Memory B cell (primary cell): ENCODE measurements at regions not wholly inside any gene's neighbourhood (a gene's known extent, or its start where the extent isn't known, plus 50 kb on each side); places are given as distances from the start of the nearest gene placed in this dataset.

ENCODE experiments used
- ATAC-seq: fragments of 150-1000 bp; cut with Tn5 transposase; 2 replicates; pipeline ENCODE4 v1.10.0; 2021; ENCODE audit warnings: low read depth, mild to moderate bottlenecking, moderate library complexity
- DNase-seq, 2 donors: peaks; one replicate each; pipeline ENCODE4 v3.0.0; 2022; ENCODE audit warnings: low spot score in 2 of 2
- H3K27ac Mint-ChIP-seq: one replicate; pipeline ENCODE4 v1.8.0; 2022; ENCODE audit warnings: mild to moderate bottlenecking, moderate library complexity, mixed read lengths
- H3K27me3 Mint-ChIP-seq: one replicate; pipeline ENCODE4 v1.8.0; 2022; ENCODE audit warnings: mixed read lengths
- H3K36me3 Mint-ChIP-seq: one replicate; pipeline ENCODE4 v1.8.0; 2022; ENCODE audit warnings: mild to moderate bottlenecking, mixed read lengths
- H3K4me1 Mint-ChIP-seq: one replicate; pipeline ENCODE4 v1.8.0; 2022; ENCODE audit warnings: mixed read lengths
- H3K4me3 Mint-ChIP-seq: one replicate; pipeline ENCODE4 v1.8.0; 2022; ENCODE audit warnings: mild to moderate bottlenecking, moderate library complexity, mixed read lengths
- H3K9me3 Mint-ChIP-seq: one replicate; pipeline ENCODE4 v1.8.0; 2022; ENCODE audit warnings: mixed read lengths

DNA sequence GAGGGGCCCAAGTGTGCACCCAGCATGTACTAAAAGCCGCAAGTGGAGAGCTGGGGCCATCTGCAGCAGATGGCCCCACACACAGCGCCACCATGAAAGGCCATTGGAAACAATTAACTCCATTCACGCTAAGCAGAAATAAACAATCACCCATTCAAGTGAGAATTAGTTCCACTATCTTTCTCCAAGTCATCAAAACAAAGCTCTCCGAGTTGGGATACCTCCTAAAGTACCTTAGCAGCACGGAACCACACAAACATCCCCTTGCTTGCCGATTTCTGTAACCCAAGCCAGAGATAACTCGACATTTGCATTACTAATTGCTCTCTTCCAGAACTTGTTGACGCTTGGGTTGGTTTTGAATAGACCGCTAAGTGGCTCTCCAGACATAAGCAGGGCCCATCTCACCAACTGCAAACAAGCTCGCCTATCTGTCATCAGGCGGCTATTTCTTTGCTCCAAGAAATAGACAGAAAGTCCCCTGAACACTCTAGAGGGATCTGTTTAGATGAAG is 840.6 kb upstream of the SALL3 start:
- DNase-seq (no peak), ATAC-seq (no peak)
- Mint-ChIP-seq H3K36me3 (no peaks in the 10 kb centered on the region), H3K9me3 (no peaks in the 10 kb centered on the region), H3K4me1 (no peaks in the 10 kb centered on the region), H3K27me3 (peaks cover 3% of the 10 kb centered on the region), H3K27ac (no peak overlapping the region), H3K4me3 (no peak overlapping the region)

DNA sequence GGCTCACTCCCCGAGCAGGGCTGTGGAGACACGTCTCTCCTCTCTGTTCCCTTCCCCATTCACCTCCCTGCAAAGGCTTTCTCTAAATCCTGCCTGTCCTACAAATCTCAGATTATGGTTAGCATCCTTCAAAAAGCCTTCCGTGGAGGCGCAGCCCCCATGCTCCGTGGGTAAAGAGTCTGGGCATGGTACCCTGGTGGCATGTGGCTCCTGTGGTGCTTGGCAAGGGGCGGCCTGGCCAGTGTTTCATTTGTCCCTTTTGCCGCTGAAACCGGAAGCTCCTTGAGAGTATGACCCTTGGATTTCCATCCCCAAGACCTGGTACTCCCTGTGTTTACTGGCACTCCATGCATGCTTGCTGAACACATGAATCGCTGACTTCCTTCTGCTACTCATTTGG is 839.3 kb upstream of the SALL3 start:
- H3K4me1 Mint-ChIP-seq = no peaks in the 10 kb centered on the region
- no peaks in the 10 kb centered on the region for H3K9me3 Mint-ChIP-seq
- DNase-seq = no peak
- H3K27ac Mint-ChIP-seq = no peak overlapping the region
- no peak overlapping the region for H3K4me3 Mint-ChIP-seq
- H3K27me3 Mint-ChIP-seq = peaks cover 3% of the 10 kb centered on the region
- no peaks in the 10 kb centered on the region for H3K36me3 Mint-ChIP-seq
- ATAC-seq = no peak

DNA sequence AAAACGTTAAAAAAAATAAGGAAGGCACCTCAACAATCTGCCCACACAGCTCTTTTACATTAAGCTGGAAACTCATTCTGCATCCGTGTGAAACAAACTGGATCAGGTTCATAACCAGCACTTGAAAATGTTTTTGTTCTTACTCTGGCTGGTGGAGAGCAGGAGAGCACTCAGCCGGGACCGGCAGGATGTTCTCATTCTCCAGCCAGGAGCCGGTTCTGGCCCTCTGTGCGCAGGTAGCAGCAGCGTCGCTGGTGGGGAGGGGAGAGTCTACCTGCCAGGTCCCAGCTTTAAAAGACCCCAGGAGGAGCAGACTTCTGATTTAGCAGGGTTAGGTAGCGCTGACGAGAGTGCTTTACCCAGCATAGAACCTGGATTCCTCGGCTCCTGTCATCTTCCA is 834.9 kb upstream of the SALL3 start:
- H3K4me1 Mint-ChIP-seq = no peaks in the 10 kb centered on the region
- no peaks in the 10 kb centered on the region for H3K36me3 Mint-ChIP-seq
- no peak for ATAC-seq
- no peak for DNase-seq
- H3K9me3 Mint-ChIP-seq = peaks cover 2% of the 10 kb centered on the region
- H3K27ac Mint-ChIP-seq = no peak overlapping the region
- no peak overlapping the region for H3K4me3 Mint-ChIP-seq
- H3K27me3 Mint-ChIP-seq = no peaks in the 10 kb centered on the region

DNA sequence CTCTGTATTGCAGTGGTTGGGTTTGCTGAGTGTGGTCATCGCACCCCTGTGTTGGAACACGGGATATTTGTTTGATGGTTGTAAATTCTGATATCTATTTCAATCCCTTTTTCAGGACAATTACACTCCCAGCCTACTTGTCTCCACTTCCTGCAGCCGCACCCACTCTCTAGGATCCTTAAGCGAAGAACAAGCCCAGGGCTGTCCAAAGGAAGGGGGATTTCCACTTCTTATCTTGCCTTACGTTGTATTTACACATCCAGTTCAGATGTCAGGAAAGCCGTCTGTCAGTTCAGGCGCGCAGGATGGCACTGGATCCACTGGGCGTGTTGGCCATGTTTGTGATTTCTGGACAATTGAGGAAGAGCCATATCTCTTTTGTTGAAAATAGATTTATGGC is 834.5 kb upstream of the SALL3 start:
- Mint-ChIP-seq H3K27ac (no peak overlapping the region), H3K4me3 (no peak overlapping the region), H3K4me1 (no peaks in the 10 kb centered on the region), H3K27me3 (no peaks in the 10 kb centered on the region), H3K9me3 (peaks cover 2% of the 10 kb centered on the region), H3K36me3 (no peaks in the 10 kb centered on the region)
- ATAC-seq = no peak
- no peak for DNase-seq

DNA sequence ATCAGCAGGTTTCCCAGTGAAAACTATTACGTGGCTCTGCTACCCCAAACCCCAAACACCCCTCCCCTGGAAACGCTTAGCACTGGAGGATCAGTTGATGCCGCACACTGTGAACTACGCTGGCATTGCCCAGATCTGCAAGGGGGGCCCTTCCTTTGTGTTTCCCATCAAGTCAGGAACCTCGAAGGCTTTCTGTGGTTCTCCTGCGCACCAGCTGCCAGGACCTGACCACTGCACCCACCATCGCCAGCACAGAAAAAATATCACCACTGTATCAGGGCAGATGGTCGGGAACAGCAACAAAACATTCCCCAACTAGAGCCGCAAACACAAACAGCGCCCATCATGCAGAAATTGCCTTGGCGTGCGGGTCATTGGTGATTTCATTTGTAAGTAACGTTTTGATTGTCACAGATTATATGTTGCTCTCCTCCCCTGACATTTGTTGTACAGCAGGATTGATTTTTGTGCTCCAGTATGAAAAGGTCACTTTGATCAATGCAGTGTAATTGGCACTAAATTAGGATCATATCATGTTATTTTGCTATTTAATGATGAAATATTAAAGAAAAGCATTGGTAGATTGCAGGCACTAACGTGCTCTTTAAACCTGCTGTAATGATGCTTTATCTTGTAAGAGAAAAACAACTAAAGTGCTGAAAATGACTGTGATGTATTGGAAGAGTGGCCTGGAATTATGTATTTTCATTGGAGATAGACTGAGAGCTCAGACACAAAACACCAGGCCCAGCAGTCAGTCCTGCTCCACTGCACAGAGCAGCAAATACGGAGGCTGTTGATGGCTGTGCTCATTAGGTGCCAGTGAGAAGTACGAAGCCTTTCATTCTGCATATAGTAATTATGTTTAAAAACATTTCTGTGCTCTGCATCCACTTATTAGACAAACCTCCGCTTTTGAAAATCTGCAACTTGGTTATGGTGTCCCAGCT is 833.2 kb upstream of the SALL3 start:
- H3K27ac Mint-ChIP-seq = no peak overlapping the region
- no peaks in the 10 kb centered on the region for H3K4me1 Mint-ChIP-seq

DNA sequence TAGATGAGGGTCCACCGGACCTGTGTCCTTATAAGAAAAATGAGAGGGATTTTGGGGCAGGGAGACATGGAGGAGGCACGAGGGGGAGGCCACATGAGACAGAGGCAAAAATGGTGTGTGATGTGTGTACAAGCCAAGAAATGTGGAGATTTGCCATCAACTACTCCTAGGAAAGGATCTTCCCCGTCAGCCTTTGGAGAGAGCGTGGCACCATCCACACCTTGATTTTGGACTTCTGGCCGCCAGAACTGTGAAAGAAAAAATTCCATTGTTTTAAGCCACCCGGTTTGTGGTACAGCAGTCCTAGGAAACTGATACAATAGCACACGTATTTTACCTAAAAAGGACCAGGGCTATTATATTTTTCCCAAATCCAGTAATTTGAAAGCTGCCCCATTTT is 829.0 kb upstream of the SALL3 start:
- H3K27me3 Mint-ChIP-seq = no peaks in the 10 kb centered on the region
- ATAC-seq = no peak
- no peaks in the 10 kb centered on the region for H3K36me3 Mint-ChIP-seq
- H3K9me3 Mint-ChIP-seq = peaks cover 5% of the 10 kb centered on the region
- no peaks in the 10 kb centered on the region for H3K4me1 Mint-ChIP-seq
- H3K4me3 Mint-ChIP-seq = no peak overlapping the region
- no peak overlapping the region for H3K27ac Mint-ChIP-seq
- DNase-seq = no peak

More for the DNA sequence above, 833.2 kb upstream of the SALL3 start:
- ATAC-seq (no peak), DNase-seq (no peak)
- Mint-ChIP-seq H3K9me3 (peaks cover 5% of the 10 kb centered on the region), H3K4me3 (no peak overlapping the region), H3K36me3 (no peaks in the 10 kb centered on the region), H3K27me3 (no peaks in the 10 kb centered on the region)

DNA sequence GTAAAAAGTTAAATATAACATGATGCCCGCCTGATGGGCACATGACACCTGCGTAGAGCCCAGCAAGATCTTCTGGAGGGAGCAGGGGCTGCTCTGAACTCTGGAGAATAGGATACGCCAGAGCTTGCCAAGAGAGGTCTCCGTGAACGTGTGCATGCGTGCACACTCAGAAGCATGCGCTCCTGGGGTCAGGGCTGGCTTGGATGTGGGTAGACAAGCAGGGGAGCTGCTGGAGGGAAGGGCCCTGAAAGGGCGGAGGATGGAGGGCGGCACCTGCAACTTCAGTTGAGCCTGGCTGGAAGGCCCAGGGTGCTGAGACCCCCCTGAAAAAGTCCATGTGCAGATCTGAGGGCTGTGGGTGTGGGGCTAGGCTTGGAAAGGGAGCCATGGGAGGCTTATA is 828.4 kb upstream of the SALL3 start:
- DNase-seq (no peak), ATAC-seq (no peak)
- no peaks in the 10 kb centered on the region for H3K27me3 Mint-ChIP-seq
- H3K27ac Mint-ChIP-seq = no peak overlapping the region
- H3K9me3 Mint-ChIP-seq = peaks cover 5% of the 10 kb centered on the region
- no peaks in the 10 kb centered on the region for H3K36me3 Mint-ChIP-seq
- no peaks in the 10 kb centered on the region for H3K4me1 Mint-ChIP-seq
- no peak overlapping the region for H3K4me3 Mint-ChIP-seq

DNA sequence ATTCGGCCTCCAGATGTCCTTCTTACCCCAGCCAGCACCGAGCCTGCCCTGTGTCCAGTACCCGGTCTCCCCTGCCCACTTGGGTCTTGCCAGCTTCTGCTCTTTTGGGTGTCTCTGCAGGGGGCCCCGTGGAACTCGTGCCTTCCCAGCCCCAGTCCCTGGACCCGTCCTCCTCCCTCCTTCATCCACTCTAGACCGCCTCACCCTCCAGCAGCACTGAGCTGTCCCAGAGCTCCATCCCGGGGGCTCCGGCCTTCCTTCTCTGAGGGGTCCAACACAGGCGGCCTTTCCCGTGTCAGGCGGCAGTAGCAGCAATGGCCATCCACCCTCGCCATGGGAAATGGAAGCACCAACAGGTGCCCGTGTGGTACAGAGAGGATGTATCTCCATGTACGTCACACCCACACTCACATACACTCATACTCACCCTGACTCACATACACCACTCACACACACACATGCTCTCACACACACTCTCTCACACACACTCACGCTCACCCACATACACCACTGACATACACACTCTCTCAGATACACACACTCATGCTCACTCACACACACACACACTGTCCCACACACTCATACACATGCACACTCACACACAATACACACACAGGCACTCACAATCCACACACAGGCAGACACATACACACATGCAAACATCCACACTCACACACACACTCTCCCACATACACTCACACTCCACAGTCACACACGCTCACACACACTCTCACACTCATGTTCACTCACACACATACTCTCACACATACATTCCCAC is 827.5 kb upstream of the SALL3 start:
- Mint-ChIP-seq H3K9me3 (peaks cover 5% of the 10 kb centered on the region), H3K36me3 (no peaks in the 10 kb centered on the region)

DNA sequence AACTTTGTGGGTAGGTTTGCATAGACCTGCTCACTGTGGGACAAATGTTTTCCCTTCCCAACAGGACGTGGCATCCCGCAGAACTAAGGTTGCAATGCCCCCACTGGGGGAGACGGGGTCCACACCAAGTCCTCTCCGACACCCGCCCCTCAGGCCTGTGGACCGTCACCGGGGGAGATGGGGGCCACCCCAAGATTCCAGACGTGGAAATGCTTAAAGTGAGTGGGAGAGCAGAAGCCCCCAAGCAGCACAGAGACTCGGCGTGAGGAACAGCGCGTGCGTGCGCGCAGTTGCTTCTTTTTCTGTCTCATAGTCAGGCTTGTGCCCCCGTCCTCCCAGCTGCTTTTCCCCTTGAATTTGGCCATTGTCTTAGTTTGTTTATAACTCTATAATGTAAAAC is 826.3 kb upstream of the SALL3 start:
- no peaks in the 10 kb centered on the region for H3K4me1 Mint-ChIP-seq

More for the DNA sequence above, 827.5 kb upstream of the SALL3 start:
- Mint-ChIP-seq H3K4me3 (no peak overlapping the region), H3K27ac (no peak overlapping the region), H3K4me1 (no peaks in the 10 kb centered on the region), H3K27me3 (no peaks in the 10 kb centered on the region)
- no peak for DNase-seq
- ATAC-seq = no peak

DNA sequence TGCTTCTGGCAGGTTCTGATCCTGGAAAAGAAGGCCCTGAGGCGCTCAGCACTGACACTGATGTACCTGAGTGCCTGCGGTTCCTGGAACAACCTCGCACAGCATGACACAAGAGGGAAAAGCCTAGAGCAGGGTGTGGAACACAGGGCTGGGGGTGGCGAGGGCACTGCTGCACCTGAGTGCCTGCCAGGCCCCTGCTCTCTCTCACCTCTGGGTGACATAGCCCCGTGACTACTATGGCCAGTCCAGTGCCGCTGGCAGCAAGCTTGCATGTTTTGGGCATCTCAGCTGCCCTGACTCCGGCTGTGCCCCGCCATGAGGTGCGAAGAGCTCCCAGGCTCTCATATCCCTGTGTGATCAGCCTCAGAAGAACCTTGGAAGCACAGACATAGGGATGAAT is 825.2 kb upstream of the SALL3 start:
- peaks cover 5% of the 10 kb centered on the region for H3K9me3 Mint-ChIP-seq
- no peaks in the 10 kb centered on the region for H3K27me3 Mint-ChIP-seq
- H3K27ac Mint-ChIP-seq = no peak overlapping the region
- no peaks in the 10 kb centered on the region for H3K4me1 Mint-ChIP-seq
- DNase-seq (no peak), ATAC-seq (no peak)
- H3K4me3 Mint-ChIP-seq = no peak overlapping the region
- peaks cover 1% of the 10 kb centered on the region for H3K36me3 Mint-ChIP-seq

More for the DNA sequence above, 826.3 kb upstream of the SALL3 start:
- Mint-ChIP-seq H3K4me3 (no peak overlapping the region), H3K9me3 (peaks cover 4% of the 10 kb centered on the region), H3K27me3 (no peaks in the 10 kb centered on the region), H3K36me3 (no peaks in the 10 kb centered on the region), H3K27ac (no peak overlapping the region)
- DNase-seq = no peak
- no peak for ATAC-seq

DNA sequence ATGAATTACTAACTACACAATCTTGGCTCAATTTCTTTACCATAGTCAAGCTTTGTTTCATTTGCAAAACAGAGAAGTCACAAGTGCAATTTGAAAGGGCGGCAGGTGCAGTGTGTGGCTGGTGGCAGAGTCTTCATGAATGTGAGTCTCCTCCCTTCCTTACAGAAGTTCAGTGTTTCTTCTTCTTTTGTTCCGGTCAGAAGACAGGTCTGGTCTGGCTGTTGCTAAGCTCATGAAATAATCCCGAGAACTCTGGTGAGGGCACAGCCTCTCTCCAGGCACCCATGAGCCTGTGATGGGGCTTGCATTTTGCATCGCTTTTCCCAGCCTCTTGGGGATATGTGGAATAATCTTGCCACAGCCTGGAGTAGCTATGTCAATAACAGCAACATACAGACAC is 824.8 kb upstream of the SALL3 start:
- Mint-ChIP-seq H3K4me1 (no peaks in the 10 kb centered on the region), H3K9me3 (peaks cover 5% of the 10 kb centered on the region), H3K27me3 (peaks cover 2% of the 10 kb centered on the region), H3K36me3 (peaks cover 4% of the 10 kb centered on the region), H3K27ac (no peak overlapping the region), H3K4me3 (no peak overlapping the region)
- DNase-seq (no peak), ATAC-seq (no peak)

DNA sequence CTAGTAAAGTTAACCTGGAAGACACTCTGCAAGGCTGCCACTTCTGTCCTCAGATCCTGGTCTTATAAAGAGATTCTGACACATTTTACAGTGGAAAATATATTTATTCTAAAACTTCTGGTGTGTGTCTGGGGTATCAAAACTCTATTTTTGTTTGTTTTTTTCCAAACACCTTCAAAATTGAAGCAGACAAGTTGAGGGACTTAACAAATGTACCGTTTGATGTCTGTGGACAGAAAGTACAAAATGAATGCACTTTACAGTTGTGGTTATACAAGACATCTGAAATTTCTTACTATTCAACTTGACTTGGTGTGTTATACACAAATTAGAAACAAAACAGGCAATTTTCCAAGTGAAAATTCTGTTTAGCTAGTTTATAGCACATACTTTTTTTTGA is 823.2 kb upstream of the SALL3 start:
- ATAC-seq (no peak), DNase-seq (no peak)
- Mint-ChIP-seq H3K27me3 (peaks cover 2% of the 10 kb centered on the region), H3K9me3 (peaks cover 3% of the 10 kb centered on the region), H3K36me3 (peaks cover 4% of the 10 kb centered on the region), H3K4me1 (no peaks in the 10 kb centered on the region), H3K4me3 (no peak overlapping the region), H3K27ac (no peak overlapping the region)

DNA sequence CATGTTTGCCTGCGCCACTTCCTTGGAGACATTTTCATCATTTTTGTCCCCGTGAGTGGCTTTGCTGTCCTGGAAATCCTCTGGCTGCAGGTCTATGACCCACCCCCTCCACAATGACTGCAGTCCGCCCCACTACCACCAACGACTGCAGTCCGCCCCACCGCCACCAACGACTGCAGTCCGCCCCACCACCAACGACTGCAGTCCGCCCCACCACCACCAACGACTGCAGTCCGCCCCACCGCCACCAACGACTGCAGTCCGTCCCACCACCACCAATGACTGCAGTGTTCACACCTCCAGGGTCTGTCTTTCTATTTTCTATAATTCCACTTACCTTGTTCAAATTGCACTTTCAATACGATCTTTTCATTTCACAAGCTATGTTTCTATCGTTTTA is 820.7 kb upstream of the SALL3 start:
- DNase-seq (no peak), ATAC-seq (no peak)
- Mint-ChIP-seq H3K27ac (no peak overlapping the region), H3K9me3 (peaks cover 3% of the 10 kb centered on the region), H3K4me3 (no peak overlapping the region), H3K27me3 (peaks cover 2% of the 10 kb centered on the region), H3K36me3 (peaks cover 4% of the 10 kb centered on the region), H3K4me1 (no peaks in the 10 kb centered on the region)

DNA sequence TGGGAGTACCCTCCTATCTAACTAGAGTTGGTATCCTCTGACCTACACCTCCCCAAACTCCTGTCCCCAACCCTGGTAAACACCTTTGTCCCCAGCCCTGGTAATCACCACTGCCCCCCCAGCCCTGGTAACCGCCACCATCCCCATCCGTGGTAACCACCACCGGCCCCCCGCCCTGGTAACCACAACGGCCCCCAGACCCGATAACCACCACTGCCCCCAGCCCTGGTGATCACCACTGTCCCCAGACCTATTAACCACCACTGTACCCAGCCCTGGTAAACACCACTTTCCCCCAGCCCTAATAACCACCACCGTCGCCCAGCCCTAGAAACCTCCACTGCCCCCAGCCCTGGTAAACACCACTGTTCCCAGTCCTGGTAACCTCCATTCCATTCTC is 820.2 kb upstream of the SALL3 start:
- Mint-ChIP-seq H3K9me3 (peaks cover 3% of the 10 kb centered on the region), H3K36me3 (peaks cover 4% of the 10 kb centered on the region), H3K27me3 (peaks cover 2% of the 10 kb centered on the region), H3K4me3 (no peak overlapping the region), H3K4me1 (no peaks in the 10 kb centered on the region), H3K27ac (no peak overlapping the region)
- no peak for ATAC-seq
- DNase-seq = no peak
